Neuronal stem cell (in vitro differentiated cells): ENCODE measurements at regions not wholly inside any gene's neighbourhood (a gene's known extent, or its start where the extent isn't known, plus 50 kb on each side); places are given as distances from the start of the nearest gene placed in this dataset.

ENCODE experiments used
- DNase-seq: peaks from one replicate; pipeline ENCODE4 v3.0.0-alpha.2; 2013; ENCODE audit warnings: low spot score
- H2AFZ ChIP-seq: one replicate; pipeline ENCODE4 v1.6.1; 2013; ENCODE audit warnings: mild to moderate bottlenecking, low read length, inconsistent platforms
- H2AK5ac ChIP-seq: 2 replicates; pipeline ENCODE4 v1.6.1; 2013; ENCODE audit warnings: low read depth, mild to moderate bottlenecking, inconsistent platforms, low read length, moderate library complexity, mixed read lengths
- H2BK120ac ChIP-seq: 2 replicates; pipeline ENCODE4 v1.6.1; 2013; ENCODE audit warnings: low read depth, mild to moderate bottlenecking, inconsistent platforms, low read length, moderate library complexity, mixed read lengths
- H2BK12ac ChIP-seq: one replicate; pipeline ENCODE4 v1.6.1; 2013; ENCODE audit warnings: low read length, inconsistent platforms
- H2BK15ac ChIP-seq: 2 replicates; pipeline ENCODE4 v1.6.1; 2013; ENCODE audit warnings: mild to moderate bottlenecking, low read length, inconsistent platforms, mixed read lengths
- H2BK5ac ChIP-seq: one replicate; pipeline ENCODE4 v1.6.1; 2013; ENCODE audit warnings: inconsistent platforms, mild to moderate bottlenecking, low read length, moderate library complexity
- H3K14ac ChIP-seq: one replicate; pipeline ENCODE4 v1.6.1; 2013; ENCODE audit warnings: low read length, inconsistent platforms
- H3K18ac ChIP-seq: 2 replicates; pipeline ENCODE4 v1.6.1; 2013; ENCODE audit warnings: low read length, inconsistent platforms
- H3K23ac ChIP-seq: 2 replicates; pipeline ENCODE4 v1.6.1; 2013; ENCODE audit warnings: low read depth, mild to moderate bottlenecking, mixed read lengths, low read length, inconsistent platforms; ENCODE audit not compliant: poor library complexity
- H3K27ac ChIP-seq: replicated peaks from 3 replicates; pipeline ENCODE4 v1.5.1; 2013; ENCODE audit warnings: low read length, inconsistent platforms
- H3K27me3 ChIP-seq, 3 experiments: 2 replicates each; pipeline ENCODE4 v1.6.1; 2013; ENCODE audit warnings: low read length in 3 of 3, mild to moderate bottlenecking in 2 of 3, inconsistent platforms in 1 of 3, low read depth in 1 of 3, mixed read lengths in 1 of 3, moderate library complexity in 1 of 3; ENCODE audit not compliant: control insufficient read depth in 3 of 3, insufficient read depth in 3 of 3
- H3K36me3 ChIP-seq, 2 donors: replicated peaks in 1 of 2; 2 replicates each; pipeline ENCODE4 v1.6.1; 2013; ENCODE audit warnings: low read length in 2 of 2; ENCODE audit not compliant: control insufficient read depth in 2 of 2, insufficient read depth in 2 of 2
- H3K4ac ChIP-seq: 2 replicates; pipeline ENCODE4 v1.6.1; 2013; ENCODE audit warnings: inconsistent platforms, mild to moderate bottlenecking, low read length, moderate library complexity
- H3K4me1 ChIP-seq, 2 donors: 1 replicate in 1 of 2; 2 replicates in 1 of 2; pipeline ENCODE4 v1.6.1; 2013; ENCODE audit warnings: low read length in 2 of 2, low read depth in 1 of 2; ENCODE audit not compliant: control insufficient read depth in 2 of 2, insufficient read depth in 1 of 2
- H3K4me2 ChIP-seq: one replicate; pipeline ENCODE4 v1.6.1; 2013; ENCODE audit warnings: mild to moderate bottlenecking, low read length, inconsistent platforms; ENCODE audit not compliant: insufficient read depth, poor library complexity, severe bottlenecking
- H3K4me3 ChIP-seq, 2 donors: 2 replicates each; pipeline ENCODE4 v1.5.1; 2013; ENCODE audit warnings: low read length in 2 of 2, mild to moderate bottlenecking in 2 of 2, inconsistent platforms in 1 of 2, moderate library complexity in 1 of 2
- H3K79me1 ChIP-seq: one replicate; pipeline ENCODE4 v1.6.1; 2013; ENCODE audit warnings: low read depth, mild to moderate bottlenecking, inconsistent platforms, low read length, moderate library complexity
- H3K9ac ChIP-seq: one replicate; pipeline ENCODE4 v1.6.1; 2013; ENCODE audit warnings: mild to moderate bottlenecking, low read depth, low read length, inconsistent platforms; ENCODE audit not compliant: poor library complexity
- H3K9me3 ChIP-seq, 2 donors: replicated peaks in 1 of 2; 2 replicates each; pipeline versions ENCODE3 to v1.6.1; 2013; ENCODE audit warnings: low read length in 2 of 2, mild to moderate bottlenecking in 2 of 2, inconsistent platforms in 1 of 2, low read depth in 1 of 2, mixed read lengths in 1 of 2, moderate library complexity in 1 of 2; ENCODE audit not compliant: control insufficient read depth in 2 of 2, insufficient read depth in 1 of 2
- H4K8ac ChIP-seq: one replicate; pipeline ENCODE4 v1.6.1; 2013; ENCODE audit warnings: low read depth, mild to moderate bottlenecking, inconsistent platforms, low read length, moderate library complexity
- H4K91ac ChIP-seq: one replicate; pipeline ENCODE4 v1.6.1; 2013; ENCODE audit warnings: low read length, low read depth, mild to moderate bottlenecking, inconsistent platforms; ENCODE audit not compliant: poor library complexity
- WGBS, 2 donors: extraction: QIAGEN DNeasy Blood & Tissue Kit; methylation state at CpG; one replicate each; pipeline ENCODE4 v1.1.7; 2013; ENCODE audit warnings: missing lambda C conversion rate in 2 of 2, mixed read lengths in 1 of 2; ENCODE audit not compliant: insufficient read length in 2 of 2, insufficient replicate concordance in 1 of 2; ENCODE audit errors: extremely low coverage in 2 of 2; 5-methylcytosine and 5-hydroxymethylcytosine counted together

DNA sequence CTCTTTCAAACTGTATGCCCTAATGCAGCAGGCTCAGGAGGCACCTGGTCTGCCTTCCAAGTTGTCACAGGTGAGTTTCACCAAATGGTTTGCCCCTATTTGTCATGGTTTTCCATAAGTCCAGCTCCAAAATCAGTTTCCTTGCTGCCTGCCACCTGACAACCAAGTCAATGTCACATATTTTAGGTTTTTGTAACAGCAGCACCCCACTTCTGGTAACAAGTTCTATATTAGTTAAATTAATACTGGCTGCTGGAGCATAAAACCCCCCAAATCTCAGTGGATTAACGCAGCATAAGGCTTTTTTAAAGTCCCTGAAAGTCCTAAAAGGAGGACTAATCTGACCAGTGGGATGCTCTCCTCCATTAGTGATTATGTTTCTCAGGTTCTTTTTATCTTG is 200.7 kb downstream of the RRAGC start:
- Histone ChIP-seq H3K4me3 (no peak overlapping the region), H3K9ac (no peak overlapping the region), H4K8ac (no peak overlapping the region), H2BK5ac (no peak overlapping the region), H3K18ac (no peak overlapping the region), H2AK5ac (no peak overlapping the region), H2BK15ac (no peak overlapping the region), H2BK12ac (no peak overlapping the region), H3K79me1 (no peaks in the 10 kb centered on the region), H4K91ac (no peak overlapping the region), H3K27ac (no peak overlapping the region), H3K27me3 (peaks cover 0 to 3% (median 0%) of the 10 kb centered on the region in 3 experiments), H3K36me3 (no peaks in the 10 kb centered on the region), H3K14ac (no peak overlapping the region), H3K9me3 (peaks cover 0 to 6% of the 10 kb centered on the region in 2 donors), H2BK120ac (no peak overlapping the region), H3K4me1 (peaks cover 0 to 13% of the 10 kb centered on the region in 2 donors), H2AFZ (no peak overlapping the region), H3K4ac (no peak overlapping the region), H3K4me2 (no peak overlapping the region), H3K23ac (no peak overlapping the region)
- no CpG with 5 or more reads among the region's 1 CpG for WGBS, 2 donors
- no peak for DNase-seq

DNA sequence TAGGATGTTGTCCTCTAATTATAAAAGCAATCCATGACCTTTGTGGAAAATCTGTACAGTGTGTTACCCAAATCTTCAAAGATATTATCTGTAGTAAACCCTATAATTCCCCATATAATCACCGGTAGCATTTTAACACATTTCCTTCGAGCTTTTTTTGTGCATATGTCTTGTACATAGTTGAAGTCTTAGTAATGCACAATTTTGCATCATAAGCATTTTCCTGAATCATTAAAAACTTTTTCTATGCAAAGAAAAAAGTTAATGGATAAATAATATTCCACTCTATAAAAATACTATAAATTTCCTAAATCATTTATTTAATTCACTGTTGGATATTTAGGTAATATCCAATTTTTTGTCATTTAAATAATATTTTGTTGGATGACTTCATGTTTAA is 201.7 kb downstream of the RRAGC start:
- no peak overlapping the region for H2BK15ac ChIP-seq
- no peaks in the 10 kb centered on the region for H3K79me1 ChIP-seq
- no CpG with 5 or more reads among the region's 2 CpGs for WGBS, 2 donors
- H2BK12ac ChIP-seq: no peak overlapping the region
- no peaks in the 10 kb centered on the region for H3K36me3 ChIP-seq
- no peak overlapping the region for H3K9ac ChIP-seq
- no peak overlapping the region for H3K4me2 ChIP-seq
- no peak overlapping the region for H3K18ac ChIP-seq
- no peak overlapping the region for H3K4ac ChIP-seq
- H3K4me3 ChIP-seq: no peak overlapping the region
- H3K14ac ChIP-seq: no peak overlapping the region
- H4K91ac ChIP-seq: no peak overlapping the region
- no peak overlapping the region for H2BK120ac ChIP-seq
- H2BK5ac ChIP-seq: no peak overlapping the region
- DNase-seq: no peak
- H4K8ac ChIP-seq: no peak overlapping the region
- peaks cover 0 to 13% of the 10 kb centered on the region in 2 donors for H3K4me1 ChIP-seq
- H3K27ac ChIP-seq: no peak overlapping the region
- no peak overlapping the region for H3K23ac ChIP-seq
- peaks cover 0 to 3% (median 0%) of the 10 kb centered on the region in 3 experiments for H3K27me3 ChIP-seq
- no peak overlapping the region for H2AFZ ChIP-seq
- peaks cover 0 to 6% of the 10 kb centered on the region in 2 donors for H3K9me3 ChIP-seq
- H2AK5ac ChIP-seq: no peak overlapping the region

DNA sequence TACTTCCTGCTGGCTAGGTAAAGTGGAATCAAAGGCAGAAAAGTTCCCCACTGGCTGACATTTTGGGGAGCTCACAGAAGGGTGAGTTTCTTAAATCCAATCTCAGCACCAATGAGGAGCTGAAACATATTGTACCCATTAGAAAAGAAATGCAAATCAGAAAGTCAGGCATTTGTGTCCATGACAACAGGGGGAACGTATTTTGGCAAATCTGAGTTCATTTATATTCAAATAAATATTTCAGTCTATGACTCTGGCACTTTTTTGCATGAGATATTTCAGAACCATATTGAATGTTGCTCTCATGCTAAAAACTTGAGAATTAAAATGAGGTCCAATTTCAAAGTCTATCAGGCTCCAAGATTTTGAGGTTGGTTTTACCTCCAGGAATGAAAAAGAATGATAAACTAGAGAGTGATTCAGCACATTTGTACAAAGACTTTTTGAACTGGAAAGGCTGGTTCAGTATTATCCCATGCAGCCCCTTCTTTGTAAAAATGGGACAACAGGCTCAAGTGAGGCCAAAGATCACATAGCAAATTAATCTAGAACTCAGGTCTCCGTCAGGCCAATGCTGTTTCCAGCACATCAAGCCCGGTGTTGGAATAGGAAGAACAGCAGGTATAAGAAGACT is 202.2 kb downstream of the RRAGC start:
- Histone ChIP-seq H2AK5ac (no peak overlapping the region), H3K36me3 (no peaks in the 10 kb centered on the region), H3K14ac (no peak overlapping the region), H3K27ac (peak overlapping the region; percentile 62), H3K27me3 (peaks cover 0 to under 1% (median 0%) of the 10 kb centered on the region in 3 experiments), H3K4me1 (peaks cover 0 to 13% of the 10 kb centered on the region in 2 donors), H4K8ac (no peak overlapping the region), H3K79me1 (no peaks in the 10 kb centered on the region), H3K18ac (peak overlapping the region; percentile 44), H3K9me3 (peaks cover 0 to 6% of the 10 kb centered on the region in 2 donors), H2AFZ (no peak overlapping the region), H2BK5ac (no peak overlapping the region), H2BK12ac (no peak overlapping the region), H3K23ac (no peak overlapping the region), H3K4me2 (no peak overlapping the region), H3K9ac (no peak overlapping the region), H3K4ac (no peak overlapping the region), H2BK120ac (no peak overlapping the region), H2BK15ac (no peak overlapping the region), H4K91ac (no peak overlapping the region), H3K4me3 (no peak overlapping the region)
- no peak for DNase-seq
- no CpG with 5 or more reads among the region's 3 CpGs for WGBS, 2 donors

DNA sequence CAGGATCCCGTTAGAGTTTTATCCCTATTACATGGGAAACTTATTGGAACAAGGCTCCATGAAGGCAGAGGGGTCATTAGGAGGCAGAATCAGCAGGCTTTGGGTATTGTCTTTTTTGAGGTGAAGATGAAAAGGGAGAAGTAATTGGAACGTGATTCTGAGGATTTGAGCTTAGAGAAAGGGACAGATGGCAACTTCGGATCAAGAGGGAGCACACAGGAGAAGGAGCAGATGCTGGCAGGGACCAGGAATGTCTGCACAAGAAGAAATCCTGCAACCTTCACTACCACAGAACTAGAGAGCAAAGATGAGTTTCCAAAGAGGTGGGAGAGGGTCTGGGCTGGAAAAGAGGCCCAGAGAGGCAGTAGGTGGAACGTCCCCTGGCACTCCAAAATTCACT is 202.8 kb downstream of the RRAGC start:
- Histone ChIP-seq H3K36me3 (no peaks in the 10 kb centered on the region), H2BK15ac (no peak overlapping the region), H3K18ac (peak overlapping the region; percentile 44), H3K14ac (no peak overlapping the region), H3K79me1 (no peaks in the 10 kb centered on the region), H3K27ac (peak overlapping the region; percentile 62), H3K9ac (no peak overlapping the region), H3K9me3 (peaks cover 0 to 6% of the 10 kb centered on the region in 2 donors), H3K4me1 (peaks cover 0 to 13% of the 10 kb centered on the region in 2 donors), H3K4me2 (no peak overlapping the region), H3K4ac (no peak overlapping the region), H3K27me3 (no peaks in the 10 kb centered on the region), H2AK5ac (no peak overlapping the region), H3K23ac (no peak overlapping the region), H2BK12ac (no peak overlapping the region), H2BK5ac (no peak overlapping the region), H4K91ac (no peak overlapping the region), H4K8ac (no peak overlapping the region), H2AFZ (no peak overlapping the region), H3K4me3 (no peak overlapping the region), H2BK120ac (no peak overlapping the region)
- no CpG with 5 or more reads among the region's 4 CpGs for WGBS, 2 donors
- no peak for DNase-seq
